NCI-H1417 (cell line): ENCODE measurements at regions not wholly inside any gene's neighbourhood (a gene's known extent, or its start where the extent isn't known, plus 50 kb on each side); places are given as distances from the start of the nearest gene placed in this dataset.

Source experiments
- DNase-seq, 3 experiments: peaks; one replicate each; lab custom pipeline; 2025; lab: John Stamatoyannopoulos, UW

- no peak for DNase-seq
These were observed 334.9 kb downstream of the CYP26B1 start for GRCh38 chr2:71812736-71813135.

GRCh38 chr2:71811726-71812125 is 335.9 kb downstream of the CYP26B1 start:
- no peak for DNase-seq

GRCh38 chr2:71811157-71811556 is 336.5 kb downstream of the CYP26B1 start:
- no peak for DNase-seq

- DNase-seq: no peak
These were observed 339.8 kb downstream of the CYP26B1 start for GRCh38 chr2:71807581-71808451.

- no peak for DNase-seq
These were observed 341.2 kb downstream of the CYP26B1 start for GRCh38 chr2:71806432-71806831.

- DNase-seq: no peak
These were observed 343.3 kb downstream of the CYP26B1 start for GRCh38 chr2:71804281-71804751.

GRCh38 chr2:71803398-71803797 is 344.3 kb downstream of the CYP26B1 start:
- DNase-seq: no peak

GRCh38 chr2:71802556-71802955 is 345.1 kb downstream of the CYP26B1 start:
- DNase-seq: no peak

- DNase-seq: peak in 2 of 3 experiments; percentile 12 to 29
These were observed 345.7 kb downstream of the CYP26B1 start for GRCh38 chr2:71801969-71802368.

- no peak for DNase-seq
These were observed 346.1 kb downstream of the CYP26B1 start for GRCh38 chr2:71801556-71801955.

- no peak for DNase-seq
These were observed 346.8 kb downstream of the CYP26B1 start for GRCh38 chr2:71800851-71801250.

- no peak for DNase-seq
These were observed 346.9 kb downstream of the DYSF start for GRCh38 chr2:71800106-71800809.

GRCh38 chr2:71799013-71799575 is 345.7 kb downstream of the DYSF start:
- no peak for DNase-seq

- DNase-seq: peak in 2 of 3 experiments; percentile 17 to 29
These were observed 345.1 kb downstream of the DYSF start for GRCh38 chr2:71798266-71799012.

- no peak for DNase-seq
These were observed 343.9 kb downstream of the DYSF start for GRCh38 chr2:71797035-71797810.

- no peak for DNase-seq
These were observed 342.8 kb downstream of the DYSF start for GRCh38 chr2:71796174-71796593.

- no peak for DNase-seq
These were observed 342.1 kb downstream of the DYSF start for GRCh38 chr2:71795486-71795885.

- DNase-seq: no peak
These were observed 341.2 kb downstream of the DYSF start for GRCh38 chr2:71794611-71795010.

GRCh38 chr2:71793926-71794325 is 340.6 kb downstream of the DYSF start:
- DNase-seq: no peak

GRCh38 chr2:71792926-71793761 is 339.8 kb downstream of the DYSF start:
- DNase-seq: no peak
